ENCODE measurements at regions not wholly inside any gene's neighbourhood (a gene's known extent, or its start where the extent isn't known, plus 50 kb on each side); places are given as distances from the start of the nearest gene placed in this dataset.
"Not testable (repeated sequence)": the region's sequence is repeated elsewhere in the genome, so short reads cannot be mapped to it uniquely, and the experiment has no call there.

GRCh38 chrX:90403859-90404258 lies 482.2 kb downstream of the TGIF2LX start:
- TF ChIP-seq CTCF (IDR thresholded peaks at IDR 0.05; ENCODE audit: insufficient read depth, low read depth, low read length); EZH2 (IDR thresholded peaks at IDR 0.05; ENCODE audit: insufficient read depth, low read length): not testable (repeated sequence)
